SK-MEL-5 (cell line): ENCODE measurements at regions not wholly inside any gene's neighbourhood (a gene's known extent, or its start where the extent isn't known, plus 50 kb on each side); places are given as distances from the start of the nearest gene placed in this dataset.

Experiments used
- DNase-seq: peaks from one replicate; pipeline ENCODE4 v3.0.0-alpha.2; 2016; ENCODE audit warnings: low read depth, low spot score
- in situ Hi-C: cut with HindIII; loops from 2 replicates; pipeline ENCODE4 v1.10.0; 2016; ENCODE audit warnings: low sequenced_read_pairs, high pct_unique_total_duplicates, low pct_unique_long_range_greater_than_20kb

DNA sequence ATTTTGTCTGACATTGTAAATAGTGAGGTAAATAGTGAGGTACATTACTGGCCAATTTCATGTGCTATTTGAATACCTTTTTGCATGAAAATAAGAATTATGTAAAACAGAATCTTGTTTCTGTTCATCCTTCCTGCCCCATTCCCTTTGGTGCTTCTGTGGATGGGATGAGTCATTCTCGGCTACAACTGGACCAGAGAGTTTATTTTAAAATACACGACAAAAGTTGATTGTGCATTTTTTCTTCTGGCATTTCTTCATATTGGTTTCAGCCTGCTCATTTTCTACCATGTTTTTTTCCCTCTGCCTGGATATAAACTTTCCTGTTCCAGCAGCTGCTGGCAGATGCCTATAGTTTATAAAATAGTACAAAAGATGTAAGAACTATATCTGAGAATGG is 107.5 kb downstream of the CYSLTR2 start:
- no peak for DNase-seq
- in situ Hi-C loops = no loop called here

DNA sequence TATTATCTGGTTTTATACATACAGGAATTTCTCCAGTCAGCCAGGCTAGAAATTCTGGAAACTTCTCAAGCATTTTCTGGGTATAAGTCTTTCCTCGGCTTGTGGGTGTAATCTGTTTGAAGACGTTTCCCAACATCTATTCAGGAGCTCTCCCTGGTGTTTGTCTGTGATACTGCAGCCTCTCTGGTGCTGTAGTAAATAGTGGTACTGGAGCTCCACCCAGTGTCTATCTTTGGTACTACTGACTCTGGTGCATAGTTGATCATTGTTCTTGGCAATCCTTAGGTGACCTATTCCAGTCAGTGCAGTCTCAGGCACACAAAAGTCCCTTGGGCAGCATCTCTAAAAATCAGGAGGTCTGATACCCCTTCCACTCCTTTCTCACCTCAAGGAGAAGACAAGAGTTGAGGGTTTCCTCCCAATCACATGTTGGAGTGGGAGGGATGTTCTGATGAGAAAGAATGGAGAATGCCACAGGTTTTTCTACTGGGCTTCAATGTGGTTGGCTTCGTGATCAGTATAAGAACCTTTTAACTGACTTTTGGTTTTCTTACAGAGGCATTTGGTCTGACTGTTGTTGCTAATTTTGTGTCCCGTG is 115.5 kb downstream of the CYSLTR2 start:
- peak; percentile 94 for DNase-seq
- in situ Hi-C loops = no loop called here

DNA sequence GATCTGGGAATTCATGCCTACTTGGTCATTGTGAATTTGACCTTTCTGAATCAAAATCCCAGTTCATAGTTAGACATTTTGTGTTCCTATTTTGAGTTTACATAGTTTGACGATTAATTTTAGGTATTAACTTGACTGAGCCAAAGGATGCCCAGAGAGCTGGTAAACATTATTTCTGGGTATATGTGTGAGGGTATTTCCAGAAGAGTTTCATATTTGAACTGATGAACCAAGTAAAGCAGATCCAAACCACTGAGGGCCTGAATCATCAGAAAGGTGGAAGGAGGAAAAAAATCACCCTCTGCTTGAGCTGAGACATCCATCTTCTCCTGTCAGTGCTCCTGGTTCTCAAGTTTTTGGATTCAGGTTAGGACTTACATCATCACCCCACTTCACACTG is 116.6 kb downstream of the CYSLTR2 start:
- in situ Hi-C loops = no loop called here
- DNase-seq = no peak

DNA sequence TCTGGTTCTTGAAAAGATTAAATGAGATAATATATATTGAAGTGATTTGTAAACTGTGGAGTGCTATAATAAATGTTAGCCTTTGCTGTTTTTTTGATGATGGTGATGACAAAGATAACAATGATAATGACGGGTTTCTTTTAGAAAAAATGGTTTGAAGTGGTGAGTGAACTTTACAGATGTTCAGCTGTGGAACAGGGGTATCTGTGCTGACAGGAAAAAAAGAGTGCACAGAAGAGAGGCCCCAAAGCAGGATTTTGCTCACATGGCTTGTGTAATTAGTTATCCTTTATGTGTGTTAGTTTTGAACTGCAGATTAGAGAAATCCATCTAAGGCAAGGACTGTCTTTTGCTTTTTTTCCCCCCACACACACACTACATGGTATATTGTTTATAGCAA is 119.2 kb downstream of the CYSLTR2 start:
- in situ Hi-C loops = no loop called here
- no peak for DNase-seq

DNA sequence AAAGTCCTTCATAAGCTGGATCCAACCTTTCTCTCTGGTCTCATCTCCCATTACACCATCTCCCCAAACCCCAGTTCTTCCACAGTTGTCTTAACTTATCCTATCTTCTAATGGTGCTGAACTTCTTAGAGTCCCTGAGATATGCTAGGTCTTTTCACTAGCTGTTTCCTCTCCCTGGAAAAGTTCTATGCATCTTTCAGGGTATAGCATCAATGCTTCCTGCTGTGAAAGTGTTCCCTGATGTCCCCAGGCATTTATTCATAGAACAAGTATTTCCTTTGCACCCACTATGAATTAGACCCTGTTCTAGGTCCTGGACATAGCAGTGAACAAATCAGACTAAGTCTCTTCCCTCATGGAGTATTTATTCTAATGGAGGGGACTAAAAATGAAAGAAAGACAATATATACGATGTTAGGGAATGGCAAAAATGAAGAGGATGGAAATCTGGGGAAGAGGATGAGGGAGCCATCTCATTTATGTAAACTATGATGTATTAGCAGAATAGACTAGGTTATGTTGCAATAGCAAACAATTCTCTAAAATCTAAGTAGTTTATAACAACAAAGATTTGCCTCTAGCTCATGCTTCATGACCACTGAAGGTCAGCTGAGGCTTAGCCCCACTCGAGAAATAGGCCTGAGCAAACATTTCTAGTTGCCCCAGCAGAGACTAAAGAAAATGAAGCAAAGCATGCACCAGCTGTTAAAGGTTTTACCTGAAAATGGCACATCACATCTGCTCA is 120.0 kb downstream of the CYSLTR2 start:
- in situ Hi-C loops = no loop called here

DNA sequence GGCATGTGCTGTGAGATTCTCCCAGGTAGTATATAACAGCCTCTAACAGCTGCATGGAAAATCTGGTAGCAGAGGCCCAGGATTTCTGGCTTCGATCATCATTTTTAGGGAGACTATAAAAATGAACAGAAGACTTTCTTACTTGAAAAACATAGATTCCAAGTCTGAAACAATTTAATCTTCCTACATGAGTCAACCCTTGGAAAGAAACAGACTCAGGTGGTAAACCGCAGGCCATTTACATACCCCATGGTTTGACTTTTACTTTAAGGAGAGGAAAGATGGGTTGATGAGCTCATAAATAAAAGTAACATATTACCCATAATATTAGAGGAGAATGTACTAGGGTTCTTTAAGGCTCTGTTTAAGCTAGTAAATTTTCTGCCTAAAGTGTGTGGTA is 121.6 kb downstream of the CYSLTR2 start:
- DNase-seq = no peak
- in situ Hi-C loops = no loop called here

More for the DNA sequence above, 120.0 kb downstream of the CYSLTR2 start:
- DNase-seq = peak; percentile 58

DNA sequence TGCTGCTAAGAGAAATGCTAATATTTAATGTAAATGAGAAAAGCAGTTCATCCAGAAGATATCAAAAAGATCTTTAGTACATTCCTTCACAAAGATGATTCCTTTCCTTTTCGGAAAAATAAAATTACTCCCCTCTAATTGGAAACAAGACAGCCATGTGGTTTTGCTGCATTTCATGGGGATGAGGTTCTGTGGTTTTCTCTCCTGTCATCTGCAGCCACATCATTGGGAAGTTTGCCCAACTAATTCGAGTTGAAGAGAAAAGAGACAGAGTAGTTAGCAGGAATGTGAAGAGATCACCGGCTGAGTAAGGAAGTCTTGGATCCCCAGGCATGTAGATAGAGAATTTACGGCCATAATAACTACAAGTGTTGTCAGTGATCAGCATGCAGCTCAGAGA is 122.1 kb downstream of the CYSLTR2 start:
- no peak for DNase-seq
- in situ Hi-C loops = no loop called here

DNA sequence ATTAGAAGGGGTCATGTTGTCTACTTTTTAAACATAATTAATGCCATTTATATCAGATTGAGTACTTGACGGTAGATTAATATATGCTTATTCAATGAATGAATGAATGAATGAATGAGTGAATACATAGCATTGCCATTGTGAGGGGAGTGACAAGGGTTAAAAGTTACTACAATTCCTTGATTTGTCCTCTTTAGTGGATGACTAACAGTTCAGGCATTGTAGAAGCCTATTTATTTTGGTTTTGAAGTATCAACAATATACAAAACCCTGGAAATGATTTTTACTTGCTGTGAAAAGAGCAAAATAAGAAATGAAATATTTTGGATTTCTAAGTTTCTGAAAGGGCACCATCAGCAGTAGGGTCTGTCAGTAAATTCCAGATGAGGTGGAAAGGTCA is 122.7 kb downstream of the CYSLTR2 start:
- in situ Hi-C loops = no loop called here
- DNase-seq = no peak

DNA sequence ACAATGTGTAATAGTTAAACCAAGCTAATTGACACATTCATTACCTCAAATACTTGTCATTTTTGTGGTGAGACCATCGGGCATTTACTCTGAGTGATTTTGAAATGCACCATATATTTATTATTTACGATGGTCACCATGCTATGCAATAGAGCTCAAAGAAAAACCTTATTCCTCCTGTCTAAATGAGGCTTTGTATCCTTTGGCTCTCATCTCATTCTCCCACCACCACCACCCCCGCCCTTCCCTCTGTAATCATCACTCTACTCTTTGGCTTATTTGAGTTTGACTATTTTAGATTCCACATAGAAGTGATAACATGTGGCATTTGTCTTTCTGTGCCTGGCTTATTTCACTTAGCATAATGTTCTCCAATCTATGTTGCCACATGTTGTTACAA is 124.9 kb downstream of the CYSLTR2 start:
- peak; percentile 49 for DNase-seq

DNA sequence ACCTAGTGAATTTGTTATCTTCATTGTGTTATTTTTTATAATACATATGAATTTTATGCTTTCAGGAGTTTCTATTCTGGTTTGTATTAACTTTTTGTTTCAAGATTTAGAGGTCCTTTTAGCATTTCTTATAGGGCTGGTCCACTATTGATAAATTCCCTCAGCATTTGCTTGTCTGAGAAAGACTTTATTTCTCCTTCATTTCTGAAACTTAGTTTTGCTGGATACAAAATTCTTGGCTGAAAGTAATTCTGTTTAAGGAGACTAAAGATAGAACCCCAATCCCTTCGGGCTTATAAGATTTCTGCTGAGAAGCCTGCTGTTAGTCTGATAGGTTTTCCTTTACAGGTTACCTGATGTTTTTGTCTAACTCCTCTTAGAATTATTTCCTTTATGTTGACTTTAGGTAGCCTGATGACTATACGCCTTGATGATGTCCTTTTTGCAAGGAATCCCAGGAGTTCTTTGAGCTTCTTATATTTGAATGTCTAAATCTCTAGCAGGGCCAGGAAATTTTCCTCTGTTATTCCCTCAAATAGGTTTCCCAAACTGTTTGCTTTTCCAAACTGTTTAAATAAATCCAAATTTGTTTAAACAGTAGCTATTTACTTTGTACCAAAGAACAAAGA is 127.1 kb downstream of the CYSLTR2 start:
- DNase-seq = no peak
- in situ Hi-C loops = no loop called here

More for the DNA sequence above, 124.9 kb downstream of the CYSLTR2 start:
- in situ Hi-C loops = no loop called here

DNA sequence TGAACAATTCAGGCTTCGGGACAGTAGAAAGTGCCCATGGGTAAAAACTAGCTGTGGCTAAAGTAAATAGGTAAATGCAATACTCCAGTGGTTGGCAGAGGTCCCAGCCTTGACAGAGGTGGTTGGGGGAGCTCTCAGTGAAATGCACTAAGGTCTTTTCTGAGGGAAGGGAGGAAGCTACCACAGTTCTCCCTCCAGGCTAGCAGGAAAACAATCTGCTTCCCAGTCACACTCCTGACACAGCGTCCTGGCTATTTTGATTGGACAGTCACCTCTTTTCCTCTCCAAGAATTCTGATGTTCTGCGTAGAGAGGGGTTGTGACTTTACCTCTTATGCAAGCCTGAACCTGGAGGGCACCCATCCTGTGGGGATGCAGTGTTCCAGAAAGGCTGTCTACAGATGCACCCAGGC is 128.7 kb downstream of the CYSLTR2 start:
- DNase-seq = peak; percentile 67
- in situ Hi-C loops = no loop called here

DNA sequence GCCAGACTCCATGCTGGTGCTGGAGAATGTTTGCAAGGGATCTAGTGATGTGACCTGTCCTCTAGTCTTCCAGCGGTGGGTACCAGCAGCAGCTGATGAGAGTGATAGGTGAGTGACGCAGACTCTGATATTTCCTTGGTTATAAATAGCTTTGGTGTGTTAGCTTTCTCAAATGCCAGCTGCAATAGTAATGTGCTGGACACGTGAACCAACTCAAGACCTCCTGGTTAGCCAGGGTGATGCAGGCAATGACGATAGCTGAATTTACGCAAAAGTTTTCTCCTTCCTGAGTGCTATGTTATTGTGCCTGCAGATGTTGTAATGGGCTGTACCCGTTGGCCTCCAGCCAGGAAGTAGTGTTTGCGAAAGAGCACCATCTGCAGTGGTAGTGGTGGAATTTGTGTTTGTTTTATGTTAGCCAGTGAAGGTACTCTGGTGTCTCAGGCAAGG is 129.5 kb downstream of the CYSLTR2 start:
- in situ Hi-C loops = no loop called here

DNA sequence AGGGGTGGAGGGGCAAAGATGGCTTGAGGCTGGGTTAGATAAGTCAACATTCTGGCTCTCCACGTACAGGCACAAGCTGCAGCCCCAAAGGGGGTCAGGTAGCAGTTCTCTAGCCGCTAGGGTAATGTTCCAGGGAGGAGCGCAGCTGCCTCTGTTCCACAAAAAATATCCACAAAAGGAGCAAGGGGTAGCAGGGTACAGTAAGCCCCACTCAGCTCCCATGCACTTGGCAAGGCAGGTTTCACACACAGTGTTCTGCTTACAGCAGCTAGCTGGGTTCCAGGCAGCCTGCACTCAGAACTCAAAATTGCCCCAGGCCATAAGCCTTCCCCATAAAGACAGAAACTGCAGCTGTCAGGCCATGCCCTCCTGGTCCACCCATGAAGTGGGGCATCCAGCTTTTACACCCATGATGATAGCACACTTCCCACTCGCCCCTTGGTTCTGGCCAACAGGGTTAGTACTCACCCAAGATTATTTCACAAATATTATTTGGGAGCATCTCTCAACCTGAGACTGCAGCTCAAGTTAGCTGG is 130.0 kb downstream of the CYSLTR2 start:
- in situ Hi-C loops = no loop called here
- DNase-seq = peak; percentile 43

More for the DNA sequence above, 129.5 kb downstream of the CYSLTR2 start:
- peak; percentile 98 for DNase-seq

DNA sequence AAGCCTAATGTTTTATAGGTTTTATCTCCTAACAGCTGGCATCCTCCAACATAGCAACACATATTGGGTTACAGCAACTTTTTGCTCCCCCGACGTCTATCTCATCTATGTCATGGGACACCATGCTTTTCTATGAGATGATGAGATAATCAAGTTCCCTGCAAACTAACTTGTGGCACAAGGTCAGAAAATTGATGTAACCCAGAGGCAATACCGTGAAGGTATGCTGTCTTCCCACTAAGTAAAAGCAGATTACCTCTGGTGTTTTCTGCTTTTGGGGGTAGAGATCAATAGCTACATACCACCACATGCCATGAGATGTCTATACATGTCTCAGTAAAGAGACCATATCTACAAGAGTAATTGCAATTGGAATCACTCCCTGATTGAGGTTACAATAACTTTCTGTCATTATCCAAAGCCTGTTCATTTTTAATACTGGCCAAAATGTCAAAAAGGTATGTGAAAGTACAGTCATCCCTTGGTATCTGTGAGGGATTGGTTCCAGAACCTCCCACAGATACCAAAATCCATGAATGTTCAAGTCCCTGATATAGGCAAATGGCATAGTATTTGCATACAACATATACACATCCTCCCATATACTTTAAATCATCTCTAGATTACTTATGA is 131.3 kb downstream of the CYSLTR2 start:
- in situ Hi-C loops = no loop called here
- no peak for DNase-seq

DNA sequence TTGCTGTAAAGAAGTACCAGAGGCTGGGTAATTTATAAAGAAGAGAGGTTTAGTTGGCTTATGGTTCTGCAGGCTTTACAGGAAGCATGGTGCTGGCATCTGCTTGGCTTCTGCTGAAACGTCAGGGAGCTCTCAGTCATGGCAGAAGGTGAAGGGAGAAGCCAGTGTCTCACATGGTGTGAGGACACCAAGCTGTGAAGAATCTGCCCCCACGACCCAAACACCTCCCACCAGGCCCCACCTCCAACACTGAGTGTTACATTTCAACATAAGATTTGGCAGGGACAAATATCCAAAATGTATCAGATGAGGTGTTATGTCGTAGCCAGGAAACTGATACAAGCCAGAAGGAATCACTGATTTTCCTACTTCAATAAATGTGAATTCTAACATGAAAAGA is 136.5 kb downstream of the CYSLTR2 start:
- no peak for DNase-seq
- in situ Hi-C loops = no loop called here

DNA sequence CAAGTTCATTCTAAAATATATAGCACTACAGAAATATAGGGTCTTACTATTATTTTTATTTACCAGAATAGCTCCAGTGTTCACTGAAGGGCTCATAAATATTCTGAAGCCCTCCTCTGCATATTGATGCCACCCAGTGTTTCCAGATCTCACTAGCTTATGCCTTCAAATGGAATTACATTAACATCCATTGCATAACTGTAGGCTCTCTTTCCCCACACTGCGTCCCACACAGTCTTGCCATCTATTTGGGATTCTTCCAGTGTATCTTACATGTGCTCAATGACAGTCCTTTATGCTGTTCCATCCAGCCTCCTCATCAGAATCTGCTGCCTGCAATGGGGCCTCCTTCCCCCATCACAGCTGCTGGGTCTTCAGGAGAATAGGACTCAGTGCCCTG is 137.2 kb downstream of the CYSLTR2 start:
- in situ Hi-C loops = no loop called here
- no peak for DNase-seq

DNA sequence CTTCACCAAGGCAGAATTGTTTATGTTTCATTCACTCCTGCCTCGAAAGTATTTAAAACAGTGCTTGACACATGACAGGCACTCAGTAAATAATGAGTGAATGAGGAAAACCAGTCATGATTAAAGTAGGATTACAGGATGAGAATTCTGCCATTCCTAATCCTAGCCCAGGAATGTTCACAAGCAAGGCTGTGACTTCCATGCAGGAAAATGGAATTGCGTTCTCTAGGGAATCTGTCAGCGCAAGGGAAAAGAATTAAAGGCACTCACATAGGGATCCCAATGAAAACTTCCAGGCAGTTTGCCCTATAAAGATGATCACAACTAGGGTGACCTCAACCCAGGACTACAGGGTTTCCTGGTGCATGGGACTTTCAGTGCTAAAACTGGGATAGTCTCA is 143.4 kb downstream of the CYSLTR2 start:
- no peak for DNase-seq
- in situ Hi-C loops = no loop called here

DNA sequence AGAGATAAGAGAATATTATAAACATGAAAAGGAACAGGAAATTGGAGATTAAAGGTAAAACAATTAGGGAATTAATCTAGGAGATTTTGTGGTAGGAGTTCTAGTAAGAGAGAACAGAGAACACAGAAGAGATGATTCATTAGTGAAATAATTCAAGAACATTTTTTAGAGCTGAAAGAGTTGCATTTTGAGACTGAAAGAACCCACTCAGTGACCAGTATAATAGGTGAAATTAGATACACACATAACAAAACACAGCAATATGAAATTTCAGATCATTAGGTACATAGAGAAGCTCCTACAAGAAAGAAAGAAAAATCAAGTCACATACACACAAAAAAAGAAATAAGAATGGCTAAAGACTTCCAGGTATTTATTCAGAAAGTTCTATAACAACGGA is 144.0 kb downstream of the CYSLTR2 start:
- in situ Hi-C loops = no loop called here
- DNase-seq = no peak
